Erythroblast (primary cell): ENCODE measurements at regions not wholly inside any gene's neighbourhood (a gene's known extent, or its start where the extent isn't known, plus 50 kb on each side); places are given as distances from the start of the nearest gene placed in this dataset.

ENCODE experiments used
- GATA1 ChIP-seq: IDR thresholded peaks from 2 replicates; pipeline ENCODE4 v1.6.1; 2011; ENCODE audit warnings: low read depth, mild to moderate bottlenecking, control low read depth, low read length, moderate library complexity
- POLR2A ChIP-seq: IDR thresholded peaks from 2 replicates; pipeline ENCODE4 v1.6.1; 2011; ENCODE audit warnings: mild to moderate bottlenecking, low read length

- TF ChIP-seq POLR2A (no peak), GATA1 (no peak)
Measured at GRCh38 chr2:145028101-145028920, 508.4 kb upstream of the ZEB2 start.
